ENCODE measurements at regions not wholly inside any gene's neighbourhood (a gene's known extent, or its start where the extent isn't known, plus 50 kb on each side); places are given as distances from the start of the nearest gene placed in this dataset.

GRCh38 chr3:14256561-14257342 is 78.1 kb downstream of the LSM3 start (continued):
- TF ChIP-seq RNF2 (IDR thresholded peaks at IDR 0.05; ENCODE audit: borderline replicate concordance, low read depth, low read length, missing control alignments, poor library complexity, severe bottlenecking) (no peak), CREB1 (IDR thresholded peaks at IDR 0.05) (no peak), CBX5 (IDR thresholded peaks at IDR 0.05; ENCODE audit: low read depth, low read length) (no peak), CHD2 (IDR thresholded peaks at IDR 0.05; ENCODE audit: low read length) (no peak)

Data from H1 (cell line).